SIG-M5 treated with dmso at 0.1 percent for 504 hours (cell line): ENCODE measurements at regions not wholly inside any gene's neighbourhood (a gene's known extent, or its start where the extent isn't known, plus 50 kb on each side); places are given as distances from the start of the nearest gene placed in this dataset.
"Not testable (repeated sequence)": the region's sequence is repeated elsewhere in the genome, so short reads cannot be mapped to it uniquely, and the experiment has no call there.

Source experiments
- DNase-seq: peaks from one replicate; lab custom pipeline; 2025; ENCODE audit not compliant: unreplicated experiment; lab: John Stamatoyannopoulos, UW

- no peak for DNase-seq
Measured at GRCh38 chr14:88929656-88930436, 105.4 kb downstream of the TTC8 start.

- no peak for DNase-seq
Measured at GRCh38 chr14:88931321-88932110, 107.1 kb downstream of the TTC8 start.

- no peak for DNase-seq
Measured at GRCh38 chr14:88933191-88933590, 108.7 kb downstream of the TTC8 start.

GRCh38 chr14:88934351-88934806 lies 109.9 kb downstream of the TTC8 start:
- no peak for DNase-seq

GRCh38 chr14:88935083-88935482 lies 110.6 kb downstream of the TTC8 start:
- no peak for DNase-seq

- DNase-seq, result no peak
Measured at GRCh38 chr14:88937706-88938105, 113.3 kb downstream of the TTC8 start.

- no peak for DNase-seq
Measured at GRCh38 chr14:88940671-88941070, 116.2 kb downstream of the TTC8 start.

GRCh38 chr14:88941414-88941813 lies 117.0 kb downstream of the TTC8 start:
- DNase-seq, result no peak

GRCh38 chr14:88947646-88948598 lies 123.5 kb downstream of the TTC8 start:
- no peak for DNase-seq

GRCh38 chr14:88950069-88950468 lies 125.6 kb downstream of the TTC8 start:
- no peak for DNase-seq

- DNase-seq, result no peak
Measured at GRCh38 chr14:88951370-88951769, 126.9 kb downstream of the TTC8 start.

GRCh38 chr14:88952901-88953300 lies 128.4 kb downstream of the TTC8 start:
- no peak for DNase-seq

GRCh38 chr14:88955455-88955854 lies 131.0 kb downstream of the TTC8 start:
- no peak for DNase-seq

GRCh38 chr14:88960496-88960895 lies 136.0 kb downstream of the TTC8 start:
- no peak for DNase-seq

- DNase-seq, result no peak
Measured at GRCh38 chr14:88961214-88961613, 136.8 kb downstream of the TTC8 start.

- DNase-seq, result no peak
Measured at GRCh38 chr14:88962356-88962755, 137.9 kb downstream of the TTC8 start.

GRCh38 chr14:88967299-88967698 lies 142.8 kb downstream of the TTC8 start:
- no peak for DNase-seq

GRCh38 chr14:88975043-88975830 lies 150.8 kb downstream of the TTC8 start:
- no peak for DNase-seq

GRCh38 chr14:88975926-88976325 lies 151.5 kb downstream of the TTC8 start:
- no peak for DNase-seq

GRCh38 chr14:88980907-88981306 lies 156.5 kb downstream of the TTC8 start:
- DNase-seq, result not testable (repeated sequence)
